A673 (cell line): ENCODE measurements at regions not wholly inside any gene's neighbourhood (a gene's known extent, or its start where the extent isn't known, plus 50 kb on each side); places are given as distances from the start of the nearest gene placed in this dataset.

Experiments
- EZH2 ChIP-seq: fragments of 200-600 bp; sonication (generic); IDR thresholded peaks from 2 replicates; pipeline ENCODE4 v1.6.1; 2017; ENCODE audit warnings: borderline replicate concordance, low read depth, mild to moderate bottlenecking, mixed read lengths, antibody characterized with exemption, low read length; ENCODE audit not compliant: poor library complexity, severe bottlenecking
- TF ChIP-seq, protein P1 (sequence below): fragments of 300-800, 200-600 bp; sonication (generic); conservative IDR thresholded peaks from 2 replicates; pipeline ENCODE4 v1.5.1; 2017; ENCODE audit warnings: low read depth, mild to moderate bottlenecking, antibody characterized with exemption, low read length, moderate library complexity, mixed read lengths

DNA sequence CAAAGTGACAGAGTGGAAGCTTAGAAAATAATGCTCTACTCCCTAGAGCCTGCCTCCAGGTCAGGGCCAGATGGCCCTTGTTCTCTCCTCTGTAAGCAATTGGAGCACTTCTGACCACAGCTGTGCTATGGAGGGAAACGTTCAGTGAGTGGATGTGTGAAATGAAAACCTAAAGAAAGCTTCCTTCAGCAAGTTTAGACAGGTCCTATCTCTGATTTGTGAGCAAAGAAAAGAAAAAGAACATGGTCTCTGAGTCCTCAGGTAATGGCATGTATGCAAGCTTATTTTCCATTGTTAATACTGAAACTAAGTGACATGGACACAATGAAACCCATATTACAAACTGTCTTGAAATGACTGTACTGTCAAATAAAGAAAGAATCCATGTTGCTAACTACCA lies 1486.8 kb downstream of the EFNB2 start:
- TF ChIP-seq, protein P1, sequence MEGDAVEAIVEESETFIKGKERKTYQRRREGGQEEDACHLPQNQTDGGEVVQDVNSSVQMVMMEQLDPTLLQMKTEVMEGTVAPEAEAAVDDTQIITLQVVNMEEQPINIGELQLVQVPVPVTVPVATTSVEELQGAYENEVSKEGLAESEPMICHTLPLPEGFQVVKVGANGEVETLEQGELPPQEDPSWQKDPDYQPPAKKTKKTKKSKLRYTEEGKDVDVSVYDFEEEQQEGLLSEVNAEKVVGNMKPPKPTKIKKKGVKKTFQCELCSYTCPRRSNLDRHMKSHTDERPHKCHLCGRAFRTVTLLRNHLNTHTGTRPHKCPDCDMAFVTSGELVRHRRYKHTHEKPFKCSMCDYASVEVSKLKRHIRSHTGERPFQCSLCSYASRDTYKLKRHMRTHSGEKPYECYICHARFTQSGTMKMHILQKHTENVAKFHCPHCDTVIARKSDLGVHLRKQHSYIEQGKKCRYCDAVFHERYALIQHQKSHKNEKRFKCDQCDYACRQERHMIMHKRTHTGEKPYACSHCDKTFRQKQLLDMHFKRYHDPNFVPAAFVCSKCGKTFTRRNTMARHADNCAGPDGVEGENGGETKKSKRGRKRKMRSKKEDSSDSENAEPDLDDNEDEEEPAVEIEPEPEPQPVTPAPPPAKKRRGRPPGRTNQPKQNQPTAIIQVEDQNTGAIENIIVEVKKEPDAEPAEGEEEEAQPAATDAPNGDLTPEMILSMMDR, result no peak
- no peak for TF ChIP-seq EZH2
